GM12878 (cell line): ENCODE measurements at regions not wholly inside any gene's neighbourhood (a gene's known extent, or its start where the extent isn't known, plus 50 kb on each side); places are given as distances from the start of the nearest gene placed in this dataset.

Source experiments
- ATAC-seq: fragments of 200-7000 bp; cut with Tn5 transposase; 3 replicates; pipeline ENCODE4 v1.9.1; 2020; ENCODE audit warnings: mild to moderate bottlenecking, moderate library complexity
- BruUV-seq: library from RNA; stranded (reverse); fragments of 400-500 nt; replicated peaks from 2 replicates; lab custom pipeline; 2021; lab: Mats Ljungman, UMichigan
- CTCF ChIA-PET: fragments of 300-600 bp; sonication (Branson Sonifier 250); formaldehyde crosslinking; extraction: SDS; loops from one replicate; lab custom pipeline; 2021; ENCODE audit warnings: inconsistent platforms; lab: Yijun Ruan, JAX
- POLR2A ChIA-PET: fragments of 350-600 bp; formaldehyde crosslinking; extraction: SDS; loops from one replicate; lab custom pipeline; 2021; ENCODE audit warnings: inconsistent platforms; lab: Charles Lee
- RAD21 ChIA-PET: fragments of 300-600 bp; sonication (Branson Sonifier 250); formaldehyde crosslinking; loops from one replicate; lab custom pipeline; 2023; ENCODE audit warnings: antibody characterized with exemption; ENCODE audit not compliant: unreplicated experiment; lab: Charles Lee
- SMC1A ChIA-PET: fragments of 300-600 bp; sonication (Branson Sonifier 250); formaldehyde crosslinking; loops from one replicate; lab custom pipeline; 2023; ENCODE audit not compliant: unreplicated experiment, uncharacterized antibody; lab: Charles Lee
- DNase-seq: peaks from one replicate; pipeline ENCODE4 v3.0.0-alpha.2; 2011; ENCODE audit warnings: low read depth, low spot score
- FAIRE-seq: peaks from 3 replicates; lab custom pipeline; 2011; peaks lifted over from hg19 to GRCh38; lab: Jason Lieb, UNC
- H2AFZ ChIP-seq: 2 replicates; pipeline ENCODE4 v1.6.0; 2011; ENCODE audit warnings: low read depth, low read length, control low read depth; ENCODE audit not compliant: control insufficient read depth
- H3K27ac ChIP-seq: 2 replicates; pipeline ENCODE4 v1.5.1; 2011; ENCODE audit warnings: control low read depth; ENCODE audit not compliant: control insufficient read depth, insufficient read depth
- H3K27me3 ChIP-seq, 2 experiments: replicated peaks in 1 of 2; 2 replicates each; pipeline versions ENCODE4 v1.6.0 to v1.6.1; 2011; ENCODE audit warnings: low read length in 1 of 2; ENCODE audit not compliant: control insufficient read depth in 2 of 2, insufficient read depth in 2 of 2
- H3K36me3 ChIP-seq, 2 experiments: 2 replicates each; pipeline ENCODE4 v1.5.1; 2011; ENCODE audit warnings: low read length in 1 of 2; ENCODE audit not compliant: control insufficient read depth in 2 of 2, insufficient read depth in 2 of 2
- H3K4me1 ChIP-seq: 2 replicates; pipeline ENCODE4 v1.6.1; 2011; ENCODE audit warnings: mild to moderate bottlenecking, low read length, moderate library complexity, mixed read lengths; ENCODE audit not compliant: control insufficient read depth, insufficient read depth
- H3K4me2 ChIP-seq: 2 replicates; pipeline ENCODE4 v1.6.0; 2011; ENCODE audit warnings: control low read depth; ENCODE audit not compliant: control insufficient read depth, insufficient read depth
- H3K4me3 ChIP-seq: fragments of 200-600 bp; sonication (generic); 2 replicates; pipeline ENCODE4 v1.5.1; 2016
- H3K79me2 ChIP-seq: 2 replicates; pipeline ENCODE4 v1.6.0; 2011; ENCODE audit warnings: low read length; ENCODE audit not compliant: control insufficient read depth, insufficient read depth
- H3K9ac ChIP-seq: 2 replicates; pipeline ENCODE4 v1.8.0; 2011; ENCODE audit warnings: low read length, control low read depth, mixed read lengths; ENCODE audit not compliant: control insufficient read depth, insufficient read depth
- H3K9me3 ChIP-seq: replicated peaks from 3 replicates; pipeline ENCODE4 v1.5.1; 2011; ENCODE audit warnings: mild to moderate bottlenecking, low read length; ENCODE audit not compliant: control insufficient read depth, insufficient read depth
- H4K20me1 ChIP-seq: 2 replicates; pipeline ENCODE4 v1.6.0; 2011; ENCODE audit not compliant: control insufficient read depth, insufficient read depth
- DPF2 ChIP-seq: fragments of 450-650 bp; IDR thresholded peaks from 2 replicates; pipeline ENCODE4 v1.6.1; 2017; ENCODE audit warnings: mild to moderate bottlenecking
- ETV6 ChIP-seq, 2 experiments: fragments of 450-650 bp in 1 of 2; IDR thresholded peaks in 1 of 2; conservative IDR thresholded peaks in 1 of 2; 2 replicates each; pipeline ENCODE4 v1.6.1; 2014; ENCODE audit warnings: antibody characterized with exemption in 1 of 2, borderline replicate concordance in 1 of 2, low read depth in 1 of 2, mild to moderate bottlenecking in 1 of 2, moderate library complexity in 1 of 2
- NR2F1 ChIP-seq: fragments of 450-650 bp; conservative IDR thresholded peaks from 2 replicates; pipeline ENCODE4 v1.6.1; 2017; ENCODE audit warnings: mild to moderate bottlenecking
- PAX8 ChIP-seq: fragments of 450-650 bp; IDR thresholded peaks from 2 replicates; pipeline ENCODE4 v1.6.1; 2017; ENCODE audit warnings: mild to moderate bottlenecking, moderate library complexity
- SMC3 ChIP-seq: IDR thresholded peaks from 2 replicates; pipeline ENCODE4 v1.6.1; 2011; ENCODE audit warnings: low read length, improper control_type of control experiment, borderline replicate concordance
- TBL1XR1 ChIP-seq: IDR thresholded peaks from 2 replicates; pipeline ENCODE4 v1.6.1; 2012; ENCODE audit warnings: low read depth, low read length, improper control_type of control experiment
- ZNF24 ChIP-seq: fragments of 450-650 bp; IDR thresholded peaks from 2 replicates; pipeline ENCODE4 v1.6.1; 2017; ENCODE audit warnings: antibody characterized with exemption, mild to moderate bottlenecking
- whole genome bisulfite sequencing: methylation state at CpG from one replicate; pipeline ENCODE4 v1.1.6; 2016; ENCODE audit warnings: low lambda C conversion rate; ENCODE audit not compliant: insufficient replicate concordance, insufficient coverage; ENCODE audit errors: missing lambda C conversion rate; 5-methylcytosine and 5-hydroxymethylcytosine counted together
- in situ Hi-C: fragments of 300-500 bp; cut with MboI; formaldehyde crosslinking; loops from 9 replicates; pipeline ENCODE4 v1.14.3; 2018; ENCODE audit warnings: mixed read lengths
- intact Hi-C: fragments of 100-400 bp; cut with micrococcal nuclease; formaldehyde crosslinking; loops from one replicate; pipeline ENCODE4 v1.14.2; 2022; ENCODE audit not compliant: unreplicated experiment
- TF ChIP-seq, protein P1 (sequence below): fragments of 450-650 bp; IDR thresholded peaks from 2 replicates; pipeline ENCODE4 v1.6.1; 2016; ENCODE audit warnings: mild to moderate bottlenecking, moderate library complexity, borderline replicate concordance
- TF ChIP-seq, protein P2 (sequence below): IDR thresholded peaks from 2 replicates; pipeline ENCODE4 v1.6.1; 2011; ENCODE audit warnings: borderline replicate concordance, low read depth, mild to moderate bottlenecking, moderate library complexity, mixed read lengths, low read length; ENCODE audit not compliant: insufficient read depth; ENCODE audit errors: extremely low read length
- TF ChIP-seq, protein P3 (sequence below): fragments of 450-650 bp; formaldehyde crosslinking; IDR thresholded peaks from 2 replicates; pipeline ENCODE4 v1.5.0; 2022; ENCODE audit warnings: mild to moderate bottlenecking, missing genetic modification characterization
- TF ChIP-seq, protein P4 (sequence below): fragments of 450-650 bp; IDR thresholded peaks from 2 replicates; pipeline ENCODE4 v1.6.1; 2017; ENCODE audit warnings: antibody characterized with exemption, mild to moderate bottlenecking, moderate library complexity

DNA sequence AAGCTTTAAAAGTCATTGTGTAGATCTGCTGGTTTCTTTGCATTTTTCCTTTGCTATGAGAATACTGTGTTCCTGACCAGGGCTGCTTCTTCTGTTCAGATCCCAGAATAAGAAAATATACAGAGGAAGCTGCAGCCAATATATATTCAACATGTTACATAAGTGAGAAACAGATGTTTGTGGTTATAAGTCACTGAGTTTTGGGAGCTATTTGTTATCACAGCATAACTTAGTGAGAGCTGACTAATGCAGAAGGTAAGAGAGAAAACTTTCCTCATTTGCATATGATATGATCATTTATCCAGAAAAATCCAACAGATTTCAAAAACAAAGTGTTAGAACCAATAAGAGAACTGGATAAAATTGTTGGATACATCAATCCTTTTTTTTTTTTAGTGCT, 136.3 kb upstream of the NR3C1 start (continued):
- TF ChIP-seq, protein P1, sequence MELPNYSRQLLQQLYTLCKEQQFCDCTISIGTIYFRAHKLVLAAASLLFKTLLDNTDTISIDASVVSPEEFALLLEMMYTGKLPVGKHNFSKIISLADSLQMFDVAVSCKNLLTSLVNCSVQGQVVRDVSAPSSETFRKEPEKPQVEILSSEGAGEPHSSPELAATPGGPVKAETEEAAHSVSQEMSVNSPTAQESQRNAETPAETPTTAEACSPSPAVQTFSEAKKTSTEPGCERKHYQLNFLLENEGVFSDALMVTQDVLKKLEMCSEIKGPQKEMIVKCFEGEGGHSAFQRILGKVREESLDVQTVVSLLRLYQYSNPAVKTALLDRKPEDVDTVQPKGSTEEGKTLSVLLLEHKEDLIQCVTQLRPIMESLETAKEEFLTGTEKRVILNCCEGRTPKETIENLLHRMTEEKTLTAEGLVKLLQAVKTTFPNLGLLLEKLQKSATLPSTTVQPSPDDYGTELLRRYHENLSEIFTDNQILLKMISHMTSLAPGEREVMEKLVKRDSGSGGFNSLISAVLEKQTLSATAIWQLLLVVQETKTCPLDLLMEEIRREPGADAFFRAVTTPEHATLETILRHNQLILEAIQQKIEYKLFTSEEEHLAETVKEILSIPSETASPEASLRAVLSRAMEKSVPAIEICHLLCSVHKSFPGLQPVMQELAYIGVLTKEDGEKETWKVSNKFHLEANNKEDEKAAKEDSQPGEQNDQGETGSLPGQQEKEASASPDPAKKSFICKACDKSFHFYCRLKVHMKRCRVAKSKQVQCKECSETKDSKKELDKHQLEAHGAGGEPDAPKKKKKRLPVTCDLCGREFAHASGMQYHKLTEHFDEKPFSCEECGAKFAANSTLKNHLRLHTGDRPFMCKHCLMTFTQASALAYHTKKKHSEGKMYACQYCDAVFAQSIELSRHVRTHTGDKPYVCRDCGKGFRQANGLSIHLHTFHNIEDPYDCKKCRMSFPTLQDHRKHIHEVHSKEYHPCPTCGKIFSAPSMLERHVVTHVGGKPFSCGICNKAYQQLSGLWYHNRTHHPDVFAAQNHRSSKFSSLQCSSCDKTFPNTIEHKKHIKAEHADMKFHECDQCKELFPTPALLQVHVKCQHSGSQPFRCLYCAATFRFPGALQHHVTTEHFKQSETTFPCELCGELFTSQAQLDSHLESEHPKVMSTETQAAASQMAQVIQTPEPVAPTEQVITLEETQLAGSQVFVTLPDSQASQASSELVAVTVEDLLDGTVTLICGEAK = no peak
- TF ChIP-seq DPF2 = no peak
- TF ChIP-seq, all 136 proteins: peak for 0

DNA sequence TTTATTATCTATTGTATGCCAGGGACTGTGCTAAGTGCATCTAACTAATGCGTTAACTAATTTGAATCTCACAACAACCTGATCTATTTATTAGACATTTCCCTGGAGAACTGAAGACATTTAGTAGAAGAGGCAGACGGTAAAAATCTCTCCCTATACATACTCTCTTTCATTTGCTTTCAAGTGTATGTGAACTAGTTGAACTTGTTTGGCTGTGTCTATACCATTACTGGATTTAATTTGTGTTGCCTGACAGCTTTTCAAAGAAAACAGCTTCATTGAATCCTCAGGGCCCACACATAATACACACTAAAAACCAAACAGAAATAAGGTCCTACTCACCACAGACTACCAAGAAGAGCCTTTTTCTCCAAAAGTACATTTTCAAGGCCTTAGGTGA, 133.6 kb upstream of the NR3C1 start:
- RAD21 ChIA-PET = interaction anchor here (1.7 kb wide), 1 partner anchor 12 kb away, joined by 6 read pairs; no protein-coding TSS in a partner anchor
- 100% methylated on average over 2 of the region's 2 CpGs for WGBS
- FAIRE-seq (no peak), DNase-seq (no peak), ATAC-seq (no peak)
- no peaks in the 10 kb centered on the region for H4K20me1 ChIP-seq
- no peak overlapping the region for H3K27ac ChIP-seq
- BruUV-seq = no TSS peak
- H3K36me3 ChIP-seq = no peaks in the 10 kb centered on the region
- no peak overlapping the region for H3K4me3 ChIP-seq
- no peak overlapping the region for H2AFZ ChIP-seq
- no peak overlapping the region for H3K4me2 ChIP-seq
- no peaks in the 10 kb centered on the region for H3K27me3 ChIP-seq
- H3K4me1 ChIP-seq = no peaks in the 10 kb centered on the region
- POLR2A ChIA-PET = no interaction called here
- intact Hi-C loops (no loop called here), in situ Hi-C loops (no loop called here)
- SMC1A ChIA-PET = interaction anchor here (2.1 kb wide), 1 partner anchor 13 kb away, joined by 9 read pairs; no protein-coding TSS in a partner anchor
- CTCF ChIA-PET = interaction anchor here (1.1 kb wide), 1 partner anchor 15 kb away, joined by 3 read pairs; no protein-coding TSS in a partner anchor
- H3K9ac ChIP-seq = no peak overlapping the region
- H3K9me3 ChIP-seq = peaks cover 4% of the 10 kb centered on the region; the same call in 1 of the 3 replicates
- no peaks in the 10 kb centered on the region for H3K79me2 ChIP-seq
- TF ChIP-seq PAX8 (no peak), TBL1XR1 (no peak), ZNF24 (no peak), ETV6 (conservative IDR thresholded peaks at IDR 0.05 in 1 of 2, IDR thresholded peaks at IDR 0.05 in 1 of 2; ENCODE audit: borderline replicate concordance in 1 of 2, low read depth in 1 of 2) (no peak), SMC3 (no peak), NR2F1 (no peak)
- TF ChIP-seq, protein P2, sequence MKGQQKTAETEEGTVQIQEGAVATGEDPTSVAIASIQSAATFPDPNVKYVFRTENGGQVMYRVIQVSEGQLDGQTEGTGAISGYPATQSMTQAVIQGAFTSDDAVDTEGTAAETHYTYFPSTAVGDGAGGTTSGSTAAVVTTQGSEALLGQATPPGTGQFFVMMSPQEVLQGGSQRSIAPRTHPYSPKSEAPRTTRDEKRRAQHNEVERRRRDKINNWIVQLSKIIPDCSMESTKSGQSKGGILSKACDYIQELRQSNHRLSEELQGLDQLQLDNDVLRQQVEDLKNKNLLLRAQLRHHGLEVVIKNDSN = no peak
- TF ChIP-seq, protein P3, sequence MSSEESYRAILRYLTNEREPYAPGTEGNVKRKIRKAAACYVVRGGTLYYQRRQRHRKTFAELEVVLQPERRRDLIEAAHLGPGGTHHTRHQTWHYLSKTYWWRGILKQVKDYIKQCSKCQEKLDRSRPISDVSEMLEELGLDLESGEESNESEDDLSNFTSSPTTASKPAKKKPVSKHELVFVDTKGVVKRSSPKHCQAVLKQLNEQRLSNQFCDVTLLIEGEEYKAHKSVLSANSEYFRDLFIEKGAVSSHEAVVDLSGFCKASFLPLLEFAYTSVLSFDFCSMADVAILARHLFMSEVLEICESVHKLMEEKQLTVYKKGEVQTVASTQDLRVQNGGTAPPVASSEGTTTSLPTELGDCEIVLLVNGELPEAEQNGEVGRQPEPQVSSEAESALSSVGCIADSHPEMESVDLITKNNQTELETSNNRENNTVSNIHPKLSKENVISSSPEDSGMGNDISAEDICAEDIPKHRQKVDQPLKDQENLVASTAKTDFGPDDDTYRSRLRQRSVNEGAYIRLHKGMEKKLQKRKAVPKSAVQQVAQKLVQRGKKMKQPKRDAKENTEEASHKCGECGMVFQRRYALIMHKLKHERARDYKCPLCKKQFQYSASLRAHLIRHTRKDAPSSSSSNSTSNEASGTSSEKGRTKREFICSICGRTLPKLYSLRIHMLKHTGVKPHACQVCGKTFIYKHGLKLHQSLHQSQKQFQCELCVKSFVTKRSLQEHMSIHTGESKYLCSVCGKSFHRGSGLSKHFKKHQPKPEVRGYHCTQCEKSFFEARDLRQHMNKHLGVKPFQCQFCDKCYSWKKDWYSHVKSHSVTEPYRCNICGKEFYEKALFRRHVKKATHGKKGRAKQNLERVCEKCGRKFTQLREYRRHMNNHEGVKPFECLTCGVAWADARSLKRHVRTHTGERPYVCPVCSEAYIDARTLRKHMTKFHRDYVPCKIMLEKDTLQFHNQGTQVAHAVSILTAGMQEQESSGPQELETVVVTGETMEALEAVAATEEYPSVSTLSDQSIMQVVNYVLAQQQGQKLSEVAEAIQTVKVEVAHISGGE (CRISPR knock-in tag) = no peak
- TF ChIP-seq, protein P4, sequence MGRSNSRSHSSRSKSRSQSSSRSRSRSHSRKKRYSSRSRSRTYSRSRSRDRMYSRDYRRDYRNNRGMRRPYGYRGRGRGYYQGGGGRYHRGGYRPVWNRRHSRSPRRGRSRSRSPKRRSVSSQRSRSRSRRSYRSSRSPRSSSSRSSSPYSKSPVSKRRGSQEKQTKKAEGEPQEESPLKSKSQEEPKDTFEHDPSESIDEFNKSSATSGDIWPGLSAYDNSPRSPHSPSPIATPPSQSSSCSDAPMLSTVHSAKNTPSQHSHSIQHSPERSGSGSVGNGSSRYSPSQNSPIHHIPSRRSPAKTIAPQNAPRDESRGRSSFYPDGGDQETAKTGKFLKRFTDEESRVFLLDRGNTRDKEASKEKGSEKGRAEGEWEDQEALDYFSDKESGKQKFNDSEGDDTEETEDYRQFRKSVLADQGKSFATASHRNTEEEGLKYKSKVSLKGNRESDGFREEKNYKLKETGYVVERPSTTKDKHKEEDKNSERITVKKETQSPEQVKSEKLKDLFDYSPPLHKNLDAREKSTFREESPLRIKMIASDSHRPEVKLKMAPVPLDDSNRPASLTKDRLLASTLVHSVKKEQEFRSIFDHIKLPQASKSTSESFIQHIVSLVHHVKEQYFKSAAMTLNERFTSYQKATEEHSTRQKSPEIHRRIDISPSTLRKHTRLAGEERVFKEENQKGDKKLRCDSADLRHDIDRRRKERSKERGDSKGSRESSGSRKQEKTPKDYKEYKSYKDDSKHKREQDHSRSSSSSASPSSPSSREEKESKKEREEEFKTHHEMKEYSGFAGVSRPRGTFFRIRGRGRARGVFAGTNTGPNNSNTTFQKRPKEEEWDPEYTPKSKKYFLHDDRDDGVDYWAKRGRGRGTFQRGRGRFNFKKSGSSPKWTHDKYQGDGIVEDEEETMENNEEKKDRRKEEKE = no peak
